Heart left ventricle (tissue), 13 donors: ENCODE measurements at regions not wholly inside any gene's neighbourhood (a gene's known extent, or its start where the extent isn't known, plus 50 kb on each side); places are given as distances from the start of the nearest gene placed in this dataset.
"Not testable (repeated sequence)": the region's sequence is repeated elsewhere in the genome, so short reads cannot be mapped to it uniquely, and the experiment has no call there.

Source experiments
- POLR2A ChIP-seq, 2 donors: fragments of 450-650 bp; IDR thresholded peaks; one replicate each; pipeline ENCODE4 v1.6.1; 2017; ENCODE audit warnings: antibody characterized with exemption in 2 of 2, mild to moderate bottlenecking in 2 of 2, moderate library complexity in 2 of 2
- TF ChIP-seq, protein P1 (sequence below), 12 donors: fragments of 200-600 bp; sonication (generic) in 4 of 12; IDR thresholded peaks; one replicate each; pipeline versions ENCODE4 v1.5.0 to v1.8.0; 2018 to 2022; ENCODE audit warnings: antibody characterized with exemption in 12 of 12, mild to moderate bottlenecking in 5 of 12
- donor health status: ischemic (EF 13 %, LVEDD 7.1; RV severe dilation, severe dysfunction).
- donor health status: DM: no; HTN: yes; CAD: no.
- donor health status: DM: no; HTN: no; CAD: no.
- donor health status: ischemic (EF 25% LVEDD 6.9; RV normal size, moderate dysfunction).
- donor health status: ischemic (EF 25% LVEDD 5.7; RV mildly dilated, moderate dysfunction).
- donor health status: ischemic (EF 35%, LVEDD 5.7; RV mildly dilated, moderate dysfunction).
- donor health status: nonischemic (EF 11% LVEDD 7.7; RV severe dilation, severe dysfunction).
- donor health status: DM: yes; HTN: yes; CAD: no.
- donor health status: PGD.
- donor health status: ischemic (EF 29% LVEDD 5.4; RV normal size, mild dysfunction).
- donor health status: nonischemic (EF 23%, LVEDD 6.1; RV moderate dilation, normal function).

DNA sequence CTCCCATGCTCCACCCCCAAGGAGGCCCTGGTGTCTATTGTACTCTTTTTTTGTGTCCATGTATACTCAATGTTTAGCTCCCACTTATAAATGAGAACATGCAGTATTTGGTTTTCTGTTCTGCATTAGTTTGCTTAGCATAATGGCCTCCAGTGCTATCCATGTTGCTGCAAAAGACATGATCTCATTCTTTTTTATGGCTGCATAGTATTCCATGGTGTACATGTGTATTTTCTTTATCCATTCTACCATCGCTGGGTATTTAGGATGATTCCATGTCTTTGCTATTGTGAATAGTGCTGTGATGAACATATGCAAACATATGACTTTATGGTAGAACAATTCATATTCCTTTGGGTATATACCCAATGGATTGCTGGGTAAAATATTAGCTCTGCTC is 138.1 kb upstream of the STK26 start:
- TF ChIP-seq, protein P1, sequence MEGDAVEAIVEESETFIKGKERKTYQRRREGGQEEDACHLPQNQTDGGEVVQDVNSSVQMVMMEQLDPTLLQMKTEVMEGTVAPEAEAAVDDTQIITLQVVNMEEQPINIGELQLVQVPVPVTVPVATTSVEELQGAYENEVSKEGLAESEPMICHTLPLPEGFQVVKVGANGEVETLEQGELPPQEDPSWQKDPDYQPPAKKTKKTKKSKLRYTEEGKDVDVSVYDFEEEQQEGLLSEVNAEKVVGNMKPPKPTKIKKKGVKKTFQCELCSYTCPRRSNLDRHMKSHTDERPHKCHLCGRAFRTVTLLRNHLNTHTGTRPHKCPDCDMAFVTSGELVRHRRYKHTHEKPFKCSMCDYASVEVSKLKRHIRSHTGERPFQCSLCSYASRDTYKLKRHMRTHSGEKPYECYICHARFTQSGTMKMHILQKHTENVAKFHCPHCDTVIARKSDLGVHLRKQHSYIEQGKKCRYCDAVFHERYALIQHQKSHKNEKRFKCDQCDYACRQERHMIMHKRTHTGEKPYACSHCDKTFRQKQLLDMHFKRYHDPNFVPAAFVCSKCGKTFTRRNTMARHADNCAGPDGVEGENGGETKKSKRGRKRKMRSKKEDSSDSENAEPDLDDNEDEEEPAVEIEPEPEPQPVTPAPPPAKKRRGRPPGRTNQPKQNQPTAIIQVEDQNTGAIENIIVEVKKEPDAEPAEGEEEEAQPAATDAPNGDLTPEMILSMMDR (IDR thresholded peaks at IDR 0.05), result not testable (repeated sequence)
- TF ChIP-seq POLR2A (IDR thresholded peaks at IDR 0.05), result not testable (repeated sequence)
